Muscle of arm (tissue), 1 donor: ENCODE measurements at regions not wholly inside any gene's neighbourhood (a gene's known extent, or its start where the extent isn't known, plus 50 kb on each side); places are given as distances from the start of the nearest gene placed in this dataset.
"Not testable (repeated sequence)": the region's sequence is repeated elsewhere in the genome, so short reads cannot be mapped to it uniquely, and the experiment has no call there.

ENCODE experiments used
- DNase-seq: peaks from one replicate; pipeline ENCODE4 v3.0.0-alpha.2; 2013

DNA sequence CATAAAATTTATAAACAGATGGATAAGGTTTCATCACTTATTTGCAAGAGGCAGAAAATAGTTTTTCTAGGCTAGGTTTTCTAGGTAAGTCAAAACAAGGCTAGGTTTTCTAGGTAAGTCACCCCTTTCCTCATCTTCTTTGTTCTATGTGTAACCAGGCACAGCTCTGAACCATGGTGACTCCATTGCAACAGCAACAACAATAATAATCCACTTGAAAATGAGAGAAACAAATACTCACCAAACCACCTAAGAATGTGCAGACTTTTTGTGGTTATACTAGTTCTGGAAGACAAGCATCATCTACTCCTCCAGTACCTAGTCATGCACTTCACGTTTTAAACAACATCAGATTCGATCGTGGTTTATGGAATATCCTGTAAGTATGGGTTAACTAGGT lies 237.4 kb upstream of the ACVR2A start:
- no peak for DNase-seq

DNA sequence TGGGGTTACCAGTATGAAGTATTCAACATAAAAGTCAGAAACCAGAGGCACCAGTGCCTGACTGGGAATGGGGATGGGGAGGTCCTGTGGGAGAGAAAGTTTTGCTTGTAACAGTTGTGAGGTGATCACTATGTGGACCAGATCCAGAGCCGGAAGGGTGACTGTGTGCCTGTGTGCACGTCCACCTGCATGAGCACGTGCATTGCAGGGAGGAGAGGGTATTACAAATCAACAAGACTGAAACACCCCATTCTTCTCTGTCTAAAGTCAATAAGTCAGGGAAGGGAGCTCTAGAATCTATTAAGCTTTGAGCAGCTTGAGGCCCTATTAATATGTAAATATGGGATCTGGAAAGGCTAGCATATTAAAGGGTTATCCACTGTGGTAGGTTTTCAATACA lies 241.0 kb upstream of the ACVR2A start:
- no peak for DNase-seq

DNA sequence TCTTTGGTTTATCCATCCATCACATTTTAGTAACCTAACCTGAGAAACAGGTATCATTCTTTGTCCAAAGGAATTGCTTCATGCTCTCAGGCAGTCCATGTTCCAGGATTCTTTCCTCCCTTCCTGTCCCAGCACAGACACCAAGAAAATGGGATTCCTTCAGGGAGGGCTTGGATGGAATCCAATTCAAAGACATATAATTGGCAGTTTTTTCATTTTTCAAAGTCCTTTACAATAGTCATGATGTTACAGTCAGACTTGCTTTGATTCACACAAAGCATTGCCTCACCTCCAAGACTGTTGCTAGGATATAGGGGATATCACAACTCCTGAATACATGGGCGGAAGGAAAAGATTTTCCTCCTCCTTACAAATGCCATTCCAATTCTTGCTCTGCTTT lies 241.4 kb upstream of the ACVR2A start:
- DNase-seq: no peak

DNA sequence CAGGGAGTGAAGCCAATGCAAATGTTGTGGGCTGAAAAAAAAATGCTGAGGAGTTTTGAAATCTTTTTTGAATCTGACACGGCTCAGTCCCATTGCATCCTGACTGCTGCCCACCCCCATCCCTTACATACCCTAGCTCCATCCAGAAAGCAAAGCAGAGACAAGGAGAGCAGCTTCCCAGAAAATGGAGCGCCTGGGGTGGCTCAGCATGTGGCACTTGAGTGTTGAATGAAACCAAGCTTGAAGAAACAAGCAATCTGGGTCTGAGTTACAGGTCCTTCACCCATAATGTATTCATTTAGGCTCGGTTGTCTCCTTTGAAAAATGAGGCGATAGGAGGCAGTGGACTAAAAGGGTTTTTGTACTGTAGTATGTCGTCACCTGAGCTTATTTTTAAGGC lies 244.2 kb upstream of the ACVR2A start:
- no peak for DNase-seq

DNA sequence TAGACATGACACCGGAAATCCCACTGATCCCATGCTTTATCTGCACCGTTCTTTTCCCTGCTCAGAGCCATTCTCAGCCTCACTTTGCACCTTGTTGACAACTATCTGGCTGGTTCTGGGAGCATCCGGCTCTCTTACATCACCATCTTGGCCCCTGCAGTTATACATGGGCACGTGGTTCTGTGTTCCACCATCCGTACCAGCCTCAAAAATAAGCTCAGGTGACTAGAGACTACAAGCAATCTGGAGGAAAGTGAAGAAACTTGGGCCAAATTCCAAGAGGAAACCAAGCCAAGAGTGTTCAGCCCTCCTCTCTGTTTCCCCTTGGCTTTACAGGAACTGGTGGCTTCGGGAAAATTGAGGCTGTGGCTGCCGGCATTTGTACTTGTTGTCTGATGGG lies 244.6 kb upstream of the ACVR2A start:
- no peak for DNase-seq

DNA sequence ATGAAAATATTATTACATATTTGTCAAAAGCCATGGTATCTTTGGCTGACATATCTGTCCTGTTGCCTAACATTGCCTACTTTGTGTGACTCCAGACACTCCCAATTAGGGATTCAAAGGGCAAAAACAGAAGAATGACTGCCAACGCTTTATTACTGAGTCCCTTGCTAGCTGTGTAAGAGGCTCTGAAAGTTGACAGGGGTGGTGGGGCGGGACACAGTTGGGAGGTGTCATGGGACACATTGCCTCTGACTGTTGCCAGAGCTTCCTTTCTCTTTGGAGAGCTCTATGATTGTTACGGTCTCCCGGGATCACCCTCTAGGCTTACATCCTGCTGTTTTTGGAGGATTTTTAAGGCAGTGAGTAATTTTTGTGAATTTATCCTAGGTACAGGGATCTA lies 249.6 kb upstream of the ACVR2A start:
- DNase-seq: no peak

DNA sequence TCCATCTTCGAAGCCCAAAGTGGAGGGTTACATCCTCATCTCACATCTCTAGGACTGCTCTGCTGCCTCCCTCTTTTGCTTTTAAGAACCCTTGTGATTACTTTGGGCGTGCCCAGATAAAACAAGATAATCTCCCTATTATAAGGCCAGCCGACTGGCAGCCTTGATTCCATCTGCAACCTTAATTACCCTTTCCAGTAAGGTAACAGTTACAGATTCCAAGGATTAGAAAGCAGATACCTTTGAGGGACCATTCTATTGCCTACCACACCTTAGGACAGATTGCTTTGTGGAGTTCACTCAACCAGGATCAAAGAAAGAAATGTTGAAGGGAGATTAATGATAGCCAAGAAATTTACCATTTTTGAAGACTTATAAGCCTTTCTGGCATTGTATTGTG lies 250.8 kb upstream of the ACVR2A start:
- no peak for DNase-seq

DNA sequence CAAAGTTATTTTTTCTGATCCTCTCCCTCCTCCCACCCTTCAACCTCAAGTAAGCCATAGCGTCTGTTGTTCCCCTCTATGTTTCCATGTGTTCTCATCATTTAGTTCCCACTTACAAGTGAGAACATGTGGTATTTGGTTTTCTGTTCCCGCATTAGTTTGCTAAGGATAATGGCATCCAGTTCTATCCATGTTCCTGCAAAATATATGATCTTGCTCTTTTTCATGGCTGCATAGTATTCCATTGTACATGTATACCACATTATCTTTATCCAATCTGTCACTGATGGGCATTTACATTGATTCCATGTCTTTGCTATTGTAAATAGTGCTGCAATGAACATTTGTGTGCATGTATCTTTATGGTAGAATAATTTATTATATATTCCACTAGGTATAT lies 252.0 kb upstream of the ACVR2A start:
- not testable (repeated sequence) for DNase-seq

DNA sequence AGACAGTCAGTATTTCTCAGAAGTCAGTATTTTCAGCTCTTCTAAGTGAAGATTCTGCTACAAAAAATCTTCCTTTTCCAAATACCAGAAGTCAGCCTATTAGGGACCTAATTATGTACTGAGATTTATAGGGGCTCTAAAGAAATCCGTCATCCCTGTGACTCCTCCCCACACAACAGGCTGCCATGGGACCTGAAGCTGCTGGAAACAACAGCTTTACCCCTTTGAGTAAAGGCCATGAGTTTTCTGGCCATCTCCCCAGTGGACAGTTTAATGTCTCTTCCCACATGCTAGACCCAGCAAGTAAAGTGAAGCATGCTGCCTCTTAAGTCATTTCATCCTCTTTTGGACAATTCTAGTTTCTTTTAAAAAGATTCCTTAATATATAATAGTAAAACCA lies 255.7 kb upstream of the ACVR2A start:
- no peak for DNase-seq

DNA sequence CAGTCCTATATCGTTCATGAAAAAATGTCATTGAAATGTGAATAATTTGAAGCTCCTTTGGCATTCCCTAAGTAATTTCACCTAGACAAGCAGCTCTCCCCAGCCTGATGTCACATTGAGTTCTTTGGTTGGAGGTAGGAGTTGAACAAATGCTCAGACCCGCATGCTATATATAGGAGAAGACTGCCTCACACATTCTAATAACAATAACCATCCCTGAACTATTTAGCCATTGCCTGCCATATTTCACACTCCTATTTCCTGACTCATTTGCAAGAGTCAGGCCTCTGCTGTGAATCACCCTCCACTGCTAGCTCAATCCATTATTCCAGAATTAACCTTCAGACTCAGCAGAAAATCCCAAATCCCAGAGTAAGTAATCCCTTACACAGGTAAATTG lies 256.6 kb upstream of the ACVR2A start:
- DNase-seq: no peak

DNA sequence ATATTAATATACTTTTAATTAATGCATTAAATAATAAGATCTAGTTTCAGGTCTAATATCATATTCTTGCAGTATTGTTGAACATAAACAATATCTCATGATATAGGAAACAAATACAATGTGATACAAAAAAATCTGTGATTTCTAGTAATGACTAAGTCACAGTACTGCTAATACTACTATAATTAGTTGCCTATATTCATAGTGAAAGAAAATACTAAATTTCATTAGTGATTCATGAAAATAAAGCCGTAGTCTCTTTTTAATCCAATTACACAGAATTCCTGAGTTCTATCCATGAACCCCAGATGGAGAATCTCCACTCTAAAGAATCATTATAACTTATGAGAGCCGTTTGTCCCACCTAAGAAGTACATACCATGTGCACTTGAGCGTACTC lies 266.3 kb upstream of the ACVR2A start:
- no peak for DNase-seq

DNA sequence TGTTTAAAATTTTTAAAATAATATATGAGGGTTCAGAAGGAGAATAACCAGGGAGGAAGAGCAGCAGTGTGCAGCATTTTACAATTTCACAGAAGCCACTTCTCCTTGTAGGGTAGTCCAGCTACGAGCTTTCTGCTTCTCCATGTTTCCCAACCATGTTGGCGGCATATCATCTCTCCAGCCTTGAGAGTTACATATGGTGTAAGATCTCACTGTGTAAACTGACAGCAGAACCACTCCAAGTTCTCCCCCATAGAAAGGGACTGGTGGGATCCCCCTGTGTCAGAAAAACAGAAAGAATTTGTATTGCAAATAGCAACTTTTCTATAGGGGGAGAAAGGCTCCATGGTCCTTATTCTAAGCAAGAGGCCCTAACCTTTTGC lies 266.8 kb upstream of the ACVR2A start:
- no peak for DNase-seq

DNA sequence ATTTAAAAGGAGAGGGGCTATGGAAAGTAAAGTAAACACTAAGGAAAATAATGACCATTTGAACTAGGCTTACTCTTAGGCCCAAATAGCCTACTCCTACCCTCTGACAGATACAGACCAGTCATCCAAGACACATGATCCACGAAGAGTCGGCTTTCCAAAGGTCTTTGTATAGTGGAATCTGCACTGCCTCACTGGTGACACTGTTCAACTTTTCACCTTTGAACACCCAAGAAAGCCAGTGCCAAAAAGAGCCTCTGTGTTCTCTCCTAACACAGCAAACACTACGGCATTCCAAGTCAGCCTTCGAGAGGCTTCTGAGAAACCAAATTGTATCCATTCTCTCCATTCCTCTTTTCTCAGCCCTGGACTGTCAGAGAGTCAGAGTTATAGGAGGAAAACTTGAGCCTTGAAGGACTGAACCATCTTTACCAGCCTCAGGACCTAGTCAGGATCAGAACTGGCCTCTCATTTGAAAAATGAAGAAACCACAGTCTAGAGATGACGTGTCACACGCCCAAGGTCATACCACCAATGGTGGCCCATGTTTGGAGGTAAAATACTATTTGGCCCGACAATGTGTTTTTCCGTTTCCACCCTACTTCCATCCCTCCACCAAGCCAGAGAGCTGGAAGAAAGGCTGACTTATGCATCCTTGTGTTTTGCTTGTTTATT lies 267.4 kb upstream of the ACVR2A start:
- no peak for DNase-seq

DNA sequence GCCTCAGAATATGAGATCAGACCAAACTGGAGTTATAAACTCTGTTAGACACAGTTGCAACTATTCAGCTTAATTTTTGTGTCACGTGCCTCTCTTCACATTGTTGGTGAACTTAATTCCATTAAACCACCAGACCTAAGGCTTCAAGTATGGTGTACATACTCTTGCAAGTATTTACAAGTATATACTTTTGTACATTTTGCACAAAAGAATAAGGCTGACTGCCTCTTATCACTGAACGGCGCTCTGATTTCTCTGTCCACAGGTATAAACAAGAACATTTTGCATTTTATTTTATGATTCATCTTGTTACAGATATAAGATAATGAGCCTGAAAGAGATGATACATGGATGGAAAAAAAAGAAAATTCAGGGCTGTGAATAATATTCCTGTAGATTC lies 269.7 kb upstream of the ACVR2A start:
- DNase-seq: no peak

DNA sequence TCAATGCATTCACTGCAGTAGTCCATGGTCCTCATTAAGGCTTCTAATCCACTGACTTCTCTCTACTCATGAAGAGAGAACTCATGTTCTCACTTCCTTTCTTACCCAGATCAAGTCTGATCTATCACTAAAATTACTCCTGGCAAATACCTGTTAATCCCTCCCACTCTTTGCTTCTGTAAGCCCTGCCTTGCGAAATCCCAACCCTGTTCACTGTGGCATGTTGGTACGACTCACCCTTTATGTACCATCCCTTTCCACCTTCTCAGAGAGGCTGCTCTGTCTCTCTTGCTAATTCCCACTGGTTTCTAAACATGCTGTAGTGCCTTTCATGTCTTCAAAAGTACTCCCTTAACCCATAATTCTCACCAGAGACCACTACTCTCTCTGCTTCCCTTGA lies 272.2 kb upstream of the ACVR2A start:
- DNase-seq: no peak

DNA sequence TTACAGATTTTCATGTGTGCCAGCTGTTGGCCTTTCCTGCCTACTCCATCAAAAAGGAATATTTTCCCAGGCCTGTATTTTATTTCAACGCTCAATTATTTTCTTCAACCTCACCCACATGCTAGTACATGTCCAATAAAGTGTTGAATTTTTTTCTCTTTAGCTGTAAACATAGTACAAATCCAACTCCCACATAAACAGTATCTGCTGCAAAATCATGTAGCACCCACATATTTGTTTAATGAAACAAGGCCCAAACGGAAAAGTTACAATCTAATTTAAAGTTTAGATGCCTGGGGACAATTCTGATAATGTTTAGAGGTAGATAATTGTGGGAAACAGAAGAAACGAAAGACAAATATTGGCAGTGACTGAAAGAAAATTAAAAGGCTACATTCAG lies 275.4 kb upstream of the ACVR2A start:
- no peak for DNase-seq

DNA sequence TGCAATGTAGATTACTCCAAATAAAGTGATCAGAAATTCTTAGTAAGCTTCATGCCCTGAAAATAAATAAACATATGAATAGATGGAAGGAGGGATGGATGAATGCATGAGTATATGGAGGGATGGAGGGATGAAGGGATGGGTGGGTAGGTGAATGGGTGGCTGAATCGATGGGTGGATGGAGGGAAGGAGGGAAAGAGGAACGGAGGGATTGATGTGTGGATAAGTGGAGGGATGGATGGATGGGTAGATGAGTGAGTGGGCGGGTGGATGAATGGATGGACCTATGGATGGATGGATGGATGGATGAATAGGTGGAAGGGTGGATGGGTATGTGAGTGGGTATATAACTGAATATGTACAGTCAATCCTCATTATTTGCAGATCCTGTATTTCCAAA lies 276.7 kb upstream of the ACVR2A start:
- no peak for DNase-seq

DNA sequence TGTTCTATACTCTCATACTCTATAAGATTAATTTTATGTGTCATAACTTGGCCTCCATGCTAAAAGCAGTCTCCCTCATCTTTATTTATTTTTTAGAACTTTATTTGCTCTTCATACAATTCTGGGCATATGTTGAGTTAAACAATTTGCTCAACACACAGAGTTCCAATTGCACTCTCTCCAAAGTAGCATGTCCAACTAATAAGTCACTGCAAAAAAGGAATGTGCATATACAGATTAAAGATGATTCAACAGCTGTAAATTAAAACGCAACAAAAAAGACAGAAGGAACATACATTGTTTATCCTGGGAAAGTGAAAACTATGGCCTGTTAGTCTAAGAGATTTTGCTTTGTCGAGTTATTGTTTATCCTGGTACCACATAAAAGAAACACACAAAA lies 277.7 kb upstream of the ACVR2A start:
- no peak for DNase-seq

DNA sequence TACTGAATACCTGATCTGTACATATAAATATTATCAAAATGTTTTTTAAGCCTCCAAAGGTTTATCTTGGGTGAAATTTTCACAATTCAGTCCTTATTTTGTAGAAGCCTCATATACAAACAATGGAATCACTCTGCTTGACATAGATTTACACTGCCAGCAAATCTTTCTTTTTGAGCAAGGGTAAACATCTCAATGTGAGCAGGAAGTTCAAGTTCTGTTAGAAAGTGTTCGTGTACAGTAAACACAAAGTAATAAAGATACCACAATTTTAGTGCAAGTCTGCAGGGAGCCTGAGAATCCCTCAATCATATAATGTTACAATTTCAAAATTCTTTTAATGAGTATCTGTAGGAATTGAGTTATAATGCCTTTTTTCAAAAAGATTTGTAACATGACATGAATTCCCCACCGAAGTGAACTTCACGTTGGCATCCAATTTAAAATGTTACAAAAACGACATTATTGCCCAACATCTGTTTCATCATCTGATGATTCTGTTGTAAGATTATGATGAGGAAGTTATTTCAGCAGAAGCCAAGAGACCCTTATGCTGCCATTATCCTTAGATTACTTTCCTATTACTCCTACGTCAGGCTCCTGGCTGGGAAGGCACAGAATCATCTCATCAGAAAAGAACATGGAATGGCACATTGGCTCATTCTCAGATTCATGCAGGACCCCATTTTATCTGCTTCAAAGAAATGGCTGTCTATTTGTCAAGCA lies 283.9 kb upstream of the ACVR2A start:
- DNase-seq: no peak

DNA sequence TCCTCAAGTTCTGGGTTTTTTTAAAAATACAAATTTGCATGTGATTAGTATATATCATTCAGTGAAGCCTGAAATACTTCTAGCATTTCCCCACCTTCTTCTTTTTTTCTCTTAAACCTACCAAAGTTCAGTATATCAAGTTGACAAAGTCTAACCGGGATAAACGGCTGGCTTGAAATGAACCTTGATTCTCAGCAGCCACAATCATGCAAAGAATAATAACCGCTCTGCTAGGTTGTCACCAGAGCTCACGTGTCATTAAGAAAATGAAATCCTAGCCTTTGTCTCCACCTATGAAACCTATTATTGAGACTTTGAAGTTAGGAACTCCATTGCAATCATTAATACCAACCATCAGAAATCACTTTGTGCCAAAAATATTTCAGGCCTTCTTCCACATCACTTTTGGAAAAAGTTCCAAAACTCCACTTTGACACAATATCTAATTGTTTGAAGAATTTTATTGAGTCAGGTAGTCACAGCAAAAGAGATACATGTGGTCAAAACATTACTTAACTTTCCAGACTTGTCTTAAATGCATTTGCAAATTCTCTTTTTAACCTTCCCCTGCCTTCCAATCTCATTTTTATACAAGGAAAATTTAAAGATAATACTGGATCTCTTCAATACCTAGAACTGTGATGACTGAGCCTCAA lies 285.6 kb upstream of the ACVR2A start:
- no peak for DNase-seq

DNA sequence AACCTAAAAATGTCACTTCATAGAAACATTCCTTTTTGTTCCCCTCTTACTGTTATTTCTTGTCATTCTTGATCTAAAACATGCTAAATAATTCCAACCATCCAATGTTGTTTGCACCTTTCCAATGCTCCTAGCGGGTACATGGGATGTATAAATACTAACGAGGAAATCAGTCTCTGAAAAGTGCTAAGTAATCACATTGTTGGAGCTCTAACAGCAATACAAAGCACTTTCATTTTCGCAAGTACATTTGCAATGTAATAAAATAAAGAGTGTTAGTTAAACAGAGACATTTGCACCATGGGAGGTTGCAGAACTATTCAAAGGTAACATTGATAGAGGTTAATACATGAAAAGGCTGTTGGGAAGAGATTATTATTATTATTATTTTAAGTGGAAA lies 286.2 kb upstream of the ACVR2A start:
- DNase-seq: no peak

DNA sequence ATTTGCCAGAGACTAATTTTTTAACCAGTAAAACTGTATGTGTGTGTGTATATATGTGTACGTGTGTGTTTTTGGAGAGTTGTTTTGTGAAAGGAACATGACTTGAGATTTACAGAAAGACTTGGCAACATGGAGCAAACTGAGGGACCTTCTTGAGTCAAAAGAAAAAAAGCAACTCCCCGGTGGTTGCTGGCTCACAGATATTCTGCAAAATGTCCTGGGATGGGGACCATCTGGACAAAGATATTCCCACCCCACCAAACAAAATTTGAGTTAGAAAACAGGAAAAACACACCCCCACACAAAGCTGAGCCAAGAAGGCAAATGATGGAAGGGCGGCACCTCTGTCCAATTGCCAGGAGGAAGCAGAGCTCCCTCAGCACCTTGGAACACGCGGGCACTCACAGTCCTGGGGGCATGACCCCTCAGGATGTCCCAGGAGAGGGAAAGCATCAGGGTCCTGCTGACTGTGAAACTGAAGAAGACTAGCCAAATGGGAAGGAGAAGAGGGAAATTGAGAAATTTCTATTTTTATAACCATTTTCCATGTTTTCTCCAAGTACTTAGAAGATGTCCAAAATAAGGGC lies 290.2 kb upstream of the ACVR2A start:
- DNase-seq: no peak

DNA sequence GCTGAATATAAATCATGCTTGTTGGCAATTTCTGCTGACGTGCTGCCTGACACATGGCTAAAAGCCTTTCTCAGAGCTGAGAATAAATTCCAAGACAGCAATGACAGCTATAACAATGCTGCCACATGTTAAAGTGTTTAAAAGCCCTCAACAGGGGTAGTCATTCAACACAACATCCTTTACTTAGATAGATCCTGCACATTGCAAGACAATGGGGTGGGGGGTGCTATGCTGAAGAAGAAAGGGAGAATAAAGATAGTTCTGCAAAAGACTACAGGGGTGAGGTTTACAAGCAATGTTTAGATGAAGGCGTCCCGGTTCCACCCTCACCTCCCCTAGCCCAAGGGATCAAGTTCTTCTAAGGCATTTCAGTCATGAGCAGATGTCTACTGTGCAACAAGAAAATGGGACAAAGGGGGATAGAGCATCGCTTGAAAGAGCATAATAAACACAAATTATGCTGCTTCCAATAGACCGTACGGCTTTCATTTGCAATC lies 291.0 kb upstream of the ACVR2A start:
- no peak for DNase-seq
